HG03108 (cell line): ENCODE measurements at regions not wholly inside any gene's neighbourhood (a gene's known extent, or its start where the extent isn't known, plus 50 kb on each side); places are given as distances from the start of the nearest gene placed in this dataset.

Experiments used
- ATAC-seq: cut with Tn5 transposase; IDR thresholded peaks from one replicate; pipeline ENCODE4 v1.9.1; 2021; ENCODE audit warnings: moderate library complexity; ENCODE audit not compliant: unreplicated experiment

DNA sequence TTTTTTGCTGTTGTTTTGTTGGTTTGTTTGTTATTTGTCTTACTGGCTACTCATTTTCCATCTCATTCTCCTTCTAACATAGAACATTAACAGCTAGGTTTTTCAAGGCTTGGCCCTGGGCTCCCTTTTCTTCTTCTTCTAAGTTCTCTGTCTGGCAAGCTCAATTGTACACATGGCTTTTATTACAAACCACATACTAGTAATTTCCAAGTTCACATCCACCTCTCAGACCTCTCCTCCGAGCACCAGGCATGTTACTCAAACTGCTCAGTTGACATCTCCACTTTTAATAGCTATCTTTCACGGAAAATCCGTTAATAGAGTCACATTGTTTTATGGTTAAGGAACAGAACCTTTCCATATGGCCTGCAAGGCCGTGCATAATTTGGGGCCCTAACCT lies 736.9 kb upstream of the ADAMTS5 start:
- no peak for ATAC-seq

DNA sequence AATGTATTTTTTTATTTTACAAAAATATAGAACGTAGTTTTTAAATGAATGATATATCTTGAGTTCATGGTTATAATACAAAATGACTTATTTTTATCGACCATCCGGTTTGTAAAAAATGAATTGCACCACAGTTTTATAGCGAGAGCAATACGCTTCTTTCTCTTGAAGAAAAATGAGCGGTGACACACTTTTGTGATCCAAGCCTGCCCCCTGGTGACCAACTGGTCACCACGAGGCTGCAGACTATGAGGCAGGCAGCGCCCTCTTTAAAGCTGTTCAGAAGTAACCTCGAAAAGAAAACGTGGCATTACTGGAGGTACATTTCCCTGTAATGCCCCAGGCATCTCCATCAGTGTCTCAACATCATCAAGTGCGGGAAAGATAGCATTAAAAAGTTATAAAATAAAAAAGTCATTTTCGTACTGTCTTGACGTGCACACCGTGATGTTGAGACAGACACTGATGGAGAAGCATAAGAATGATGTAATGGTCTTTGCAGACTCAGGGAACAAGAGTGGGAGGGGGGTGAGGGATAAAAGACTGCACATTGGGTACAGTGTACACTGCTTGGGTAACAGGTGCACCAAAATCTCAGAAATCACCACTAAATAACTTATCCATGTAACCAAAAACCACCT lies 734.2 kb upstream of the ADAMTS5 start:
- no peak for ATAC-seq

DNA sequence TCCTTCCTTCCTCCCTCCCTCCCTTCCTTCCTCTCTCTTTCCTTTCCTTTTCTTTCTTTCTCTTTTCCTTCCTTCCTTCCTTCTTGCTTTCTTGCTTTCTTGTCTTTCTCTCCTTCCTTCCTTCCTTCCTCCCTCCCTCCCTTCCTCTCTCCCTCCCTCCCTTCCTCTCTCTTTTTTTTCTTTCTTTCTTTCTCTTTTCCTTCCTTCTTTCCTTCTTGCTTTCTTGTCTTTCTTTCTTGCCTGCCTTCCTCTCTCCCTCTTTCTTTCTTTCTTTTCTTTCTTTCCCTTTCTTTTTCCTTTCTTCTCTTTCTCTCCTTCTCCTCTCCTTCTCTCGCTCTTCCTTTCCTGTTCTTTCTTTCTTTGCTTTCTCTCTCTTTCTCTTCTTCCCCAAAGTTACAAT lies 728.4 kb upstream of the ADAMTS5 start:
- no peak for ATAC-seq

DNA sequence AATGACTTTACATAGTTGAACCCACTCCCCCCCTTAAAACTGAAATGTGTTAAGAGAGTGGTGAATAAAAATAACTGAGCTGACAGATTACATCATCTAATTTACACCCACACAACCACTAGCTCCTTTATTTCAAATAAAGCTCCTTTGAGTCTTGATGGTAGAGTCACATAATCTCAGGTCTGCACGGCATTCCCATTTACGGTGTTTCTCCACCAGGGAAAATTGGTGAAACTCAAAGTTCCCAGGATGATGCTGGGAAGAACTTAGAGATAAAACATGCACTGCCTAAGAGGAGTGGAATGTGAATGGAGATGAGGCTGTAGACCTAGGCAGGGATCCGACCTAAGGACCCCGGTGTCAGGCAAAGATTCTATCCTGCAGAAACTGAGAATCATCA lies 727.8 kb upstream of the ADAMTS5 start:
- no peak for ATAC-seq

DNA sequence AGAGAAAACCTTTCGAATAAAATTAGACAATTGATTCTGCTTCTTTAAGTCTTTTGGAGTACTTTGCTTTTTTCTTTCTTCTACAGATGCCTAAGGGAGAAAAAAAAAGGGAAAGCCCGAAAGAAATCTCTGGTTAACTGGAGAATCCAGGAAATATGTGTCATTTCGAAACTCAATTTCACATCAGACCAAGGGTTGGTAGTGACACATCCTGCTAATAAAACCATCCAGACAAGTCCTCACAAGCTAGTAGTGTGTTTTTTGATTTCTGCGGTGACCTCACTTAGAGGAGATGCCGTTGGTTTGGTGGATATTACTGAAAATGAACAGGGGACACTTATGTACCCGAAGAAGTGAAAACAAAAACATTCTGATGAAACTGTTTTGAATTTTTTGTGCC lies 726.5 kb upstream of the ADAMTS5 start:
- no peak for ATAC-seq

DNA sequence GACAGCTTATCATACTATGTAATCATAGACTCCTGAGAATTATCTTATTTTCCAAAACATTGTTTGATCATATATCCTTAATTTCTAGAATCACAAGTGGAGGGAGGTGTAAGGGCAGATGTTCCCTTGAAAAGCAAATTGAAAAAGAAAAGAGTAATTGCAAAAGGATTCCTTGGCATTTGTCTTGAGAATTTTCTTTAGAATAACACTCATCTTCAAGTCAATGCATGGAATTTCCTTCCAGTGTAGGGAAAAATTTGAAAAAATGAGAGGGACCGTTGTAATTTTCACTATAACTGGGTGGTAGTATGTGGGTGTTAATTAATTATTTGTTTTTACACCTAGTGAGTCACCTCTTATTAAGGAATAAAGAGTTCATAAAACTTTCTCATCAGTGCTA lies 724.6 kb upstream of the ADAMTS5 start:
- no peak for ATAC-seq

DNA sequence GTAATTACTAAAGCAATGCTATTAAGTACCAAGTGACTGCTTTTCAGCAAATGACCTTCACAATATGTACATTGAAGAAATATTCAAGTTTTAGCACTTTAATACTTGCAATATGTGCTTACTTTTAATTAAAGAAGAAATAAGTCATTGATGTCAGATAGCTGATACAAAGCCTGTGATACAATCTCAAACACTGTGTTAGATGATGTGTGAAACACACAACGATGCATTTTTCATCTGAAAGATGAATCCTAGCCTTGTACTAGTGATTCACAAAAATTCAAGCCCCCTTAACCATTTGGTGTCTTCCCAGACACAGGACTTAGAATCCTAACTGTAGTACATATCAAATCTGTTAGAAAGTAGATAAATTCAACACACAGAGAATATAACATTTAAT lies 724.1 kb upstream of the ADAMTS5 start:
- no peak for ATAC-seq

DNA sequence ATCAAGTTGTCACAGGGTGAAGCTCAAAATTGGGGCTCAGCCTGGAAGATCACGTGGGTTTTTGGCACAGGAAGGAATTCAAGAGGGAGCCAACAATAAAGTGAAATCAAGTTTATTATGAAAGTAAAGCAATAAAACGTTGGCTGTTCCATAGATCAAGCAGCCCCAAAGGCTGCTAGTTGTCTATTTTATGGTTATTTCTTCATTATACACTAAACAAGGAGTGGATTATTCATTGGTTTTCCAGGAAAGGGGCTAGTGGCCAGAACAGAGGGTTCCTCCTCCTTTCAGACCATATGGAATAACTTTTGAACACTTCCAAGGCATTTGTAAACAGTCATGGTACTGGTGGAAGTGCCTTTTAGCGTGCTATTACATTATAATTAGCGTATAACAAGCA lies 723.5 kb upstream of the ADAMTS5 start:
- no peak for ATAC-seq

DNA sequence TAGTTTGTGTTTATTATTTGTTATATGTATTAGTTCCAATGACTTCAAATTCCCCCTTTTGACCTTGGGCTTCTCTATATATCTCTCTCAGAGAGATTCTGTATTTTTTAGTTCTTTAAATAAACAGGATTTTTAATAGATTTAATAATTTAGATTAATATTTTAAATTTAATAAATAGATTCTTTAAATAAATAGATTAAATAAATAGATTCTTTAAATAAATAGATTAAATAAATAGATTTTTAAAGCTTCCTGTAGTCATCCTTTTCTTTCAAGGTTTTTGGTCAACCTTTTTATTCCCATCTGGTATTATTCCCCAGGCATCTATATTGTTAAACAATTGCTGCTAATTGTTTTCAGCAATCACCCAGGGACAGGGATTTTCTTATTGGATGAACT lies 721.9 kb upstream of the ADAMTS5 start:
- no peak for ATAC-seq

DNA sequence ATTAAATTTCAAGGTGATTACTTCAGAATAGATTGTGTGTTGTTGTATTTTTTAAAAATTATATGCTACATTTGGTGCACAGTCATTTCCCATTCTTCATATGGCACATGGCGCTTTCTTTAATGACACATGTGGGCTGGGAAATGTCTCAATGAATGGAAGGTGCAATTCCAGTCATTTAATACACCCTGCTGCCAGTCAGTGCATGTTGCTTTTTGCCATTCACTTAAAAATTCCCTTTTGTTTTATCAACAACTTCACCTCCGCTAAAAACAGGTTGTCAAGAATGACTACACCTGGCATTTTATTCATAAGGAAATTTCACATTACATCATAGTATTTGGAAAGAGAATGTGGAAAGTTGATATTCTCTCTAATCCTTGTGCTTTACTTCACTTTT lies 716.4 kb upstream of the ADAMTS5 start:
- ATAC-seq: no peak

DNA sequence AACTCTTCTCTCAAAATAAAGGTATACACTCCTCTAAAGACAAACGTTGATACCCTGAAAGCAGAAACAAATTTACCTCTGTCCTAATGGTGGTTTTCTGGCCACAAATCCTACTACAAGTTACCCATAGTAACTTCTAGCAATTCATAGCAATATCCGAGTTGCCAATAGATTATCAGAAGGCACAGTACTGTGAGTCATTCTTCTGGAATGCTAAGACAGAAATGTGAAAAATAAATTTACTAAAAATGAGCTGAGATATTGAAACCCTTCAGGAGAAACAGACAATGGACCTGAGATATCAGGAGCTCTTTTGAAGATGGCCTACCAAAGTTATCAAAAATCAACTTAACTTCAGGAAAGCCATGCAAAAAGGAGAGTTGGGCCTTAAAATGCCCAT lies 715.0 kb upstream of the ADAMTS5 start:
- no peak for ATAC-seq

DNA sequence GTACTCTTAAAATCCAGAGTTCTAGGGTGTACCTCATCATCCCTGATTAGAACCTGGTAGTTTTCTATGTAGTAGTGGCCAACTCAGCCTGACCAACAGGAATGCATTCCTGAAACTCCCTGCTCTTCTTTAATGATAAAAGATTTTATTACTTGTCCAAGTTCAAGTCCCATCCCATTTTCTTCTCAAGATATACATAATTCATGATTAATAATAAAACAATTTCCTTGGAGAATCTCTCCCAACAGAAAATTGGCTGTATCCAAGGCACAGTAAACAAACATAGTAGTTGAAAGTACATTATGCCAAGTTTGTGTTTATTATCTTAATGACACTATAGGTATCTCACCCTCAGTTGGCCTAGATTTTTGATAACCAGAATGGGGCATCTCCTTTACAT lies 714.1 kb upstream of the ADAMTS5 start:
- no peak for ATAC-seq

DNA sequence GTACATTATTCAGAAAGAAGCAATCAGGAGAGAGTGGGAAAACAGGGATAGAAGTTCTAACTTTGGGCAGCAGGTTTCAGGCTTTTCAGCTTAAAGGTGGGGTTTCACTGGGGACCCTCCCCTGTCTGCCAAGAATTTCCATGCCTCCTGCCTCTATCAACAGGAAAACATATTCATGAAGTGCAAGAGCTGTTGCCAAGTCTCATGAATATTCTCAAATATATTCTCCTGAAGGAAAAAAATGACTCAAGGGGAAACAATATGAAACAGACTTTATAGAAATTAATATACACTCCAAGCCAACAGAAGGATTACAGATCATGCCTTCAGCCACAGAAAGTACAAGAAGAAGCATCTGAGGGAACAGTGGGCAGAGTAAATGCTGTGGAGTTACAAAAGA lies 713.3 kb upstream of the ADAMTS5 start:
- ATAC-seq: no peak

DNA sequence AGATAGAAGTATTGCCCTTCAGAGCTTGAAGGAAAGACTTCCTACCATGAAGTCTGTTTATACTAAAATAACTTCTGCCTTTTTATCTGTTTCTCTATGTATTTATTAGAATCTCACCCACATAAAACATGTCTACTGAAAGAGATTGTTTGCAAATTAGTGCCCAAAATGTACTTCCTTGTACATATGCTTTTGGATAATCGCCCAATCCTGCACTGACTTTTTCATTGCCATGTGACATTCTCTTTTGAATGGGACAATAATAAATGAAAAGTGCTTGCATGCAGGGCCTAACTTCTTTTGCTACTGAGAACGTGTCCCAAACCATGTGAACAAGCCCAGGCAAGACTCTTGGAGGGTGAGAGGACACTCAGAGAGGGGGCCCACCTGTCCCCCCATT lies 711.6 kb upstream of the ADAMTS5 start:
- no peak for ATAC-seq

DNA sequence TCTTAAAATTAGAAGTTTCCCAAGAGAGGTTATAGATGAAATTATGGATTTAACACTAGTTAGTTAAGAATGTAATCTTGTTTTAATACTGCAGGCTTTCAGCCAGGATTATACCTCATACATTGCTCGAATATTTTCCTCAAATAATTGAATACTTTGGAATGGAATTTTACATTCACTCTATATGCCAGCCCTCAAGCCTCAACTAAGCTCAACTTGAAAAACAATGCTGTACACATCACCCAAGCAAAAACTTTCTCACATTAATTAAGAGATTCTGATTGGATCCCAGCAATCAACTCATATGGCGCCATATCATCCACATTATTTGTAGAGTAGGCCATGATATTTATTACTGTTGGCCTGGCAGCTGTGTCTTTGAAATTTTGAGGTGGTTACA lies 710.7 kb upstream of the ADAMTS5 start:
- no peak for ATAC-seq

DNA sequence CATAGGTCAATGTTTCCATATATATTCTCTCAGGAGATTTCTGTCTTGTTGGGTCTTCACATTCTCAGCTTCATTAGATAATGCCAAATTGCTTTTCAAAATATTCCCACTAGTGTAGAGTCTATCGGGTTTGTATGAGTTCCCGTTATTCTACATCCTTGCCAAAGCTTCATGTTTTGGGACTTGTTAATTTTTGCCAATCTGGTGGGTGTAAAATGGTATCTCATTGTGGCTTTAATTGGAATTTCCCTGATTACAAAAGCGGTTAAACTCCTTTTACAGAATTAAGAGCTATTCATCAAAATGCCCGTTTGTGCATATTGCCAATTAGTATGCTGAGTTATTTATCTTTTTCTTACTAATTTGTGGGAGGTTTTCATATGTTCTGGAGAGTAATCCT lies 708.4 kb upstream of the ADAMTS5 start:
- ATAC-seq: no peak

DNA sequence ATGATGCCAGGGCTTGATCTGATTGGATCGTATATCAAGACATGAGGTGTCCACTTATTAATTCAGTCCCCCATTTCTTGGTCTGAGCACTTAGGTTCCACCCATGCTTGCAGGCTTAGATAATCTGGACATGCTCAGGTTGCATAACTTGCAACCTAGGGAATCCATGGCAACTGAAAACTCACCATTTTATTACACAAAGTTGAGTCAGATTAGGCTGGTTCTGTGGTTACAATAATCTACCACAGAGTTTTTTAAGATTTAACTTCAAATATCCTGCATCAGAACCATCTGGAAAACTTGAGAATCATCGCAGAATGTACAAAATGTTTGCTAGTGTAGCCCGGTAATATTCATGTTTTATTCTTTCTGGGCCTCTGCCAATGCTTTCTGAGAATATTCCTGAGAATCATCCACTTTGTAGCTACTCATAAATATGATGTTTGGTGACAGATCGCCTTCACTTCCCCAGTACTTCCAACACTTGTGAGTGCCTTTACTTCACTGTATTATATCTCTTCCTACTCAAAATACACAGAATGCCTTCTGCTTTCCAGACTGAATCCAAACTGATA lies 707.2 kb upstream of the ADAMTS5 start:
- no peak for ATAC-seq

DNA sequence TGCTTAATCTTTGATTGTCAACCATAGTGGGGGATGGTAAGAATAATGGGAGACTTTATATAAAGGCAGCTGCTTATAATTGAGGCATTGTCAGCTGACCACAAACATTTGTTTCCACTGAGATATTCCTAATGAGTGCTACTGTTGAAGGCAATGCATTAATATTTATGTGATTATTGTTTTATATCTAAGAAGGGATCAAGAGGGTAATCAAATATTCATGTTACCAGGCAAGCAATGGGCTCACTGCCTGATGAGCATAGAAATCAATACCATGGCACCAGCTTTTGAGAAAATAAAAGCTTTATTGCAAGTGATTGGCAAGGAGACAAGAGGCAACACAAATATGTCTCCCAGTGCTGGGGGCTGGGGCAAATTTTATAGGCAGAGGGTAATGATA lies 706.7 kb upstream of the ADAMTS5 start:
- ATAC-seq: no peak

DNA sequence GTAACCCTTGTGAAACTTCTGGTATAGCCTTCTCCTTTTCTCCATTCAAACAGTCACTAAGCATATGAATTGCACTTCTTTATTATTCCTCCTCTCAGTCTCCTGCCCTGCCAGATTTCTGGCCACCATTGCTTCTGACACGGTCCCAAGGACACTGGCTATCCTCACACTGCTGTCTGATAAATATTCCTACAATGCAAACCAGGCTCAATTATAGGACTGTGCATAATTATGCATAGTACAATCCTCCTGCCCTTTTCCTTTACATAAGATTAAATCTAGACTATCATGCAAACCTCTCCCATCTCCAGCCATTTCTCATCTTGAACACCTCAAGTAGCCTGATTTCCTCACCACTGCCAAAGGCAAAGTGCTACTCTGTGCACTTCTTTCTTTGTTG lies 704.3 kb upstream of the ADAMTS5 start:
- ATAC-seq: no peak

DNA sequence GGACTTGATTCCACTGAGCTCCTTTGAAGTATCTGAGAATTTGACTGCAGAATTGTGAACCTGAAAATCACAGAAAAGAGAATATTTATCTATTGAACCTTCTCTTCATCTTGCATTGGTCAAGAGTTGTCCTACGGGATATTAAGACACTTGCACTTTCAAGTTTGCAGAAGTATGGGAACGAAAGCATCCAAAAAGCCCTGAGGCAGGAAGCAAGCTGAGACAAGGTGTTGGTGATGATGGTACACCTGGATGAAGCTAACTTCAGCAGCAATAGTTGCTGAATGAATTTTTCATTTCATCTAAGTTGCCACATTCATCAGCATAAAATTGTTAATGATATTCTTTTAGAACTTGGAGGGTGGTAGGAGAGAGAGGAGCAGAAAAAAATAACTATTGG lies 686.6 kb upstream of the ADAMTS5 start:
- ATAC-seq: no peak

DNA sequence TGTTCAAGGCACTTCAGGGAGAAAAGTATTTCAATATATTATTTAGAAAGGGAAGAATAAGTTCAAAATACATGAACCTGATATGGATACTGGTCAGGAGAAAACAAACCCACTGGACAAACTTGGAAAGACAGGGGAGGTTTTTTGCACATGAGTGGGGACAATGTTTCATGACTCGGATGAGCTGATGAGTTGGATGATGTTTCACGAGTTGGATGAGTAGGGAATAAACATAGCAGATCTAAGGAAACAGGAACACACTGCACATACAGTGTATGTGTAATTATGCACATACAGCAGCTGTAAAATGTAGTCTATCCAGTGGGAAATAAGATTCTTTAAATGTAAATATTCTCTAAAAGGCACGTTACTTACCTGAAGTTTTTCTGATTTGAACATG lies 682.9 kb upstream of the ADAMTS5 start:
- ATAC-seq: no peak

DNA sequence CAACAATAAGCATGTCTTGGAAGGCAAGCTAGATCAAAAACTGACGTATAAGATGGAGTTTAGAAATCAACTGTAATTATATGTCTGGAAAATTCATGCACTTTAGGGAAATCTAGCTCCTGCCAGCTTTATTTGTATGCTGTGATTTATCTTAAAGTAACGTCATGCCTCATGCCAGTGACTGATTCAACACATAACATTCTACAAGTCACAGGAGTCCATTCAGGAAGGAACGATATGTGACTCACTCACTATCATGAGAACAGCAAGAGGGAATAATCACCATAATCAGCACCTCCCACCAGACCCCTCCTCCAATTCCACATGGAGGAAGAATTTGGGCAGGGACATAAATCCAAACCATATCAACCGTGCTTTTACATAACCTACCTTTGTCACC lies 682.4 kb upstream of the ADAMTS5 start:
- no peak for ATAC-seq

DNA sequence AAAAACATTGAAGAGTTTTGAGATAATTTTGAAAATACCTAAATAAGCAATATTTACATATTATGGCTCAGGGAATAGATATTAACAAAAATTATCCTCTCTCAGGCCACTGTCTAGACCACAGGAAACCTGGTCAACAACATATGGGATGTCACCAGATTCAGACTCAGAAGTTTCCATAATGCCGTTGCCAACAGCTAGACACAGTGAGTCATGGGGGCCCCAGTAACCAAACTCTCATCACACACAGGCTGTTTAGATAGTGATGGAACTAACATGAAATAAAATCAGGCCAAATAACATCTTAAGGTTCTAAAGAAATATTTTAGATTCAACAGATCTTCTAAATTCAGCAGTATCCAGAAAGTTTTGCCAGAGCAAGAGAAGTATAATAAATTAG lies 681.7 kb upstream of the ADAMTS5 start:
- no peak for ATAC-seq
